ENCODE measurements at regions not wholly inside any gene's neighbourhood (a gene's known extent, or its start where the extent isn't known, plus 50 kb on each side); places are given as distances from the start of the nearest gene placed in this dataset.

GRCh38 chr7:46290374-46291049 lies 369.4 kb upstream of the IGFBP3 start:
- WGBS (ENCODE audit: insufficient coverage) = 43% methylated on average over 1 of the region's 1 CpG
- no peaks in the 10 kb centered on the region for H3K36me3 Mint-ChIP-seq

GRCh38 chr7:46288861-46289260 lies 367.8 kb upstream of the IGFBP3 start:
- TF ChIP-seq CTCF (IDR thresholded peaks at IDR 0.05) = no peak
- H3K36me3 Mint-ChIP-seq = no peaks in the 10 kb centered on the region
- no peak for ATAC-seq
- intact Hi-C loops (cut with micrococcal nuclease) = no loop called here
- Histone ChIP-seq H3K36me3 (ENCODE audit: control insufficient read depth, insufficient read depth, low read length) (no peaks in the 10 kb centered on the region), H3K27me3 (ENCODE audit: control insufficient read depth, insufficient read depth, low read length) (no peaks in the 10 kb centered on the region), H3K4me1 (ENCODE audit: control insufficient read depth, insufficient read depth, low read length) (no peaks in the 10 kb centered on the region), H3K9me3 (ENCODE audit: control insufficient read depth, insufficient read depth, low read length) (no peaks in the 10 kb centered on the region), H3K4me3 (ENCODE audit: low read length) (no peak overlapping the region), H3K27ac (ENCODE audit: low read length) (no peak overlapping the region)
- no peak overlapping the region for H3K27ac Mint-ChIP-seq
- H3K9me3 Mint-ChIP-seq = peaks cover 5 to 9% of the 10 kb centered on the region in 2 donors
- H3K4me3 Mint-ChIP-seq = no peak overlapping the region
- no peak for DNase-seq
- 88% methylated on average over 3 of the region's 3 CpGs for WGBS (ENCODE audit: insufficient coverage)
- no peaks in the 10 kb centered on the region for H3K27me3 Mint-ChIP-seq (ENCODE audit: low read depth in 2 of 2)
- no peaks in the 10 kb centered on the region for H3K4me1 Mint-ChIP-seq

More at GRCh38 chr7:46290374-46291049, 369.4 kb upstream of the IGFBP3 start:
- ATAC-seq (no peak), DNase-seq (no peak)
- no peaks in the 10 kb centered on the region for H3K27me3 Mint-ChIP-seq (ENCODE audit: low read depth in 2 of 2)
- Histone ChIP-seq H3K27ac (ENCODE audit: low read length) (no peak overlapping the region), H3K4me1 (ENCODE audit: control insufficient read depth, insufficient read depth, low read length) (no peaks in the 10 kb centered on the region), H3K9me3 (ENCODE audit: control insufficient read depth, insufficient read depth, low read length) (no peaks in the 10 kb centered on the region), H3K4me3 (ENCODE audit: low read length) (no peak overlapping the region), H3K27me3 (ENCODE audit: control insufficient read depth, insufficient read depth, low read length) (no peaks in the 10 kb centered on the region), H3K36me3 (ENCODE audit: control insufficient read depth, insufficient read depth, low read length) (no peaks in the 10 kb centered on the region)
- no peaks in the 10 kb centered on the region for H3K4me1 Mint-ChIP-seq
- no peak for TF ChIP-seq CTCF (IDR thresholded peaks at IDR 0.05)
- intact Hi-C loops (cut with micrococcal nuclease) = no loop called here
- peaks cover 0 to 9% of the 10 kb centered on the region in 2 donors for H3K9me3 Mint-ChIP-seq
- no peak overlapping the region for H3K4me3 Mint-ChIP-seq
- no peak overlapping the region for H3K27ac Mint-ChIP-seq

- Mint-ChIP-seq H3K27ac (no peak overlapping the region), H3K4me1 (no peaks in the 10 kb centered on the region), H3K36me3 (no peaks in the 10 kb centered on the region), H3K9me3 (peaks cover 5 to 7% of the 10 kb centered on the region in 2 donors), H3K4me3 (no peak overlapping the region), H3K27me3 (ENCODE audit: low read depth in 2 of 2) (no peaks in the 10 kb centered on the region)
- H3K4me1 ChIP-seq (ENCODE audit: control insufficient read depth, insufficient read depth, low read length) = no peaks in the 10 kb centered on the region
- 100% methylated on average over 1 of the region's 2 CpGs for WGBS (ENCODE audit: insufficient coverage)
- no peak overlapping the region for H3K4me3 ChIP-seq (ENCODE audit: low read length)
- no peak for TF ChIP-seq CTCF (IDR thresholded peaks at IDR 0.05)
- H3K27ac ChIP-seq (ENCODE audit: low read length) = no peak overlapping the region
- H3K27me3 ChIP-seq (ENCODE audit: control insufficient read depth, insufficient read depth, low read length) = no peaks in the 10 kb centered on the region
- H3K9me3 ChIP-seq (ENCODE audit: control insufficient read depth, insufficient read depth, low read length) = no peaks in the 10 kb centered on the region
- intact Hi-C loops (cut with micrococcal nuclease) = no loop called here
- no peaks in the 10 kb centered on the region for H3K36me3 ChIP-seq (ENCODE audit: control insufficient read depth, insufficient read depth, low read length)
- no peak for DNase-seq
- no peak for ATAC-seq
Observed at GRCh38 chr7:46288010-46288409, 366.9 kb upstream of the IGFBP3 start.

- no peak overlapping the region for H3K27ac Mint-ChIP-seq
- Histone ChIP-seq H3K4me1 (ENCODE audit: control insufficient read depth, insufficient read depth, low read length) (no peaks in the 10 kb centered on the region), H3K27me3 (ENCODE audit: control insufficient read depth, insufficient read depth, low read length) (no peaks in the 10 kb centered on the region), H3K36me3 (ENCODE audit: control insufficient read depth, insufficient read depth, low read length) (no peaks in the 10 kb centered on the region), H3K9me3 (ENCODE audit: control insufficient read depth, insufficient read depth, low read length) (no peaks in the 10 kb centered on the region), H3K27ac (ENCODE audit: low read length) (no peak overlapping the region), H3K4me3 (ENCODE audit: low read length) (no peak overlapping the region)
- intact Hi-C loops (cut with micrococcal nuclease) = no loop called here
- ATAC-seq = no peak
- H3K4me3 Mint-ChIP-seq = no peak overlapping the region
- TF ChIP-seq CTCF (IDR thresholded peaks at IDR 0.05) = no peak
- no peaks in the 10 kb centered on the region for H3K27me3 Mint-ChIP-seq (ENCODE audit: low read depth in 2 of 2)
- 80% methylated on average over 2 of the region's 2 CpGs for WGBS (ENCODE audit: insufficient coverage)
- peaks cover 5 to 7% of the 10 kb centered on the region in 2 donors for H3K9me3 Mint-ChIP-seq
- DNase-seq = no peak
- no peaks in the 10 kb centered on the region for H3K4me1 Mint-ChIP-seq
- no peaks in the 10 kb centered on the region for H3K36me3 Mint-ChIP-seq
Observed at GRCh38 chr7:46286957-46287356, 365.9 kb upstream of the IGFBP3 start.

Data from natural killer cell (primary cell).